Keratinocyte (primary cell): ENCODE measurements at regions not wholly inside any gene's neighbourhood (a gene's known extent, or its start where the extent isn't known, plus 50 kb on each side); places are given as distances from the start of the nearest gene placed in this dataset.

Experiments
- DNase-seq: peaks from one replicate; pipeline ENCODE4 v3.0.0-alpha.2; 2011; ENCODE audit warnings: low read depth, missing footprints, low spot score
- FAIRE-seq: peaks from 2 replicates; lab custom pipeline; 2011; peaks lifted over from hg19 to GRCh38; lab: Jason Lieb, UNC
- H2AFZ ChIP-seq: 2 replicates; pipeline ENCODE4 v1.6.0; 2012; ENCODE audit warnings: low read length, control low read depth, inconsistent platforms; ENCODE audit not compliant: control insufficient read depth
- H3K27ac ChIP-seq: 2 replicates; pipeline ENCODE4 v1.5.1; 2011; ENCODE audit warnings: low read length; ENCODE audit not compliant: control insufficient read depth, insufficient read depth
- H3K27me3 ChIP-seq: 3 replicates; pipeline ENCODE4 v1.6.0; 2011; ENCODE audit warnings: low read length; ENCODE audit not compliant: control insufficient read depth, insufficient read depth; ENCODE audit errors: extremely low read depth
- H3K36me3 ChIP-seq, 2 experiments: 2 replicates in 1 of 2; 3 replicates in 1 of 2; pipeline ENCODE4 v1.5.1; 2011; ENCODE audit warnings: low read length in 2 of 2, mild to moderate bottlenecking in 1 of 2; ENCODE audit not compliant: control insufficient read depth in 2 of 2, insufficient read depth in 2 of 2; ENCODE audit errors: extremely low read depth in 1 of 2
- H3K4me1 ChIP-seq: 3 replicates; pipeline ENCODE4 v1.5.1; 2011; ENCODE audit warnings: low read length; ENCODE audit not compliant: control insufficient read depth, insufficient read depth; ENCODE audit errors: extremely low read depth
- H3K4me2 ChIP-seq: 3 replicates; pipeline ENCODE4 v1.6.0; 2011; ENCODE audit warnings: low read depth, low read length; ENCODE audit not compliant: control insufficient read depth, insufficient read depth; ENCODE audit errors: extremely low read depth
- H3K4me3 ChIP-seq, 3 experiments: fragments of 200-600 bp in 1 of 3; sonication (generic) in 1 of 3; 2 replicates in 2 of 3; 3 replicates in 1 of 3; pipeline ENCODE4 v1.5.1; 2011 to 2016; ENCODE audit warnings: low read length in 3 of 3, mild to moderate bottlenecking in 3 of 3, control low read depth in 2 of 3, inconsistent platforms in 1 of 3, low read depth in 1 of 3, mixed read lengths in 1 of 3, mixed run types in 1 of 3, moderate library complexity in 1 of 3; ENCODE audit not compliant: control insufficient read depth in 2 of 3, insufficient read depth in 2 of 3; ENCODE audit errors: extremely low read depth in 1 of 3
- H3K79me2 ChIP-seq: 2 replicates; pipeline ENCODE4 v1.6.0; 2012; ENCODE audit warnings: low read length; ENCODE audit not compliant: control insufficient read depth, insufficient read depth
- H3K9ac ChIP-seq: 3 replicates; pipeline ENCODE4 v1.6.0; 2011; ENCODE audit warnings: low read length; ENCODE audit not compliant: control insufficient read depth, insufficient read depth; ENCODE audit errors: extremely low read depth
- H3K9me1 ChIP-seq: 3 replicates; pipeline ENCODE4 v1.6.0; 2011; ENCODE audit warnings: low read length; ENCODE audit not compliant: control insufficient read depth, insufficient read depth; ENCODE audit errors: extremely low read depth
- H3K9me3 ChIP-seq: 2 replicates; pipeline ENCODE4 v1.5.1; 2012; ENCODE audit warnings: low read depth, low read length; ENCODE audit not compliant: control insufficient read depth
- H4K20me1 ChIP-seq: 3 replicates; pipeline ENCODE4 v1.6.0; 2011; ENCODE audit warnings: low read length; ENCODE audit not compliant: control insufficient read depth, insufficient read depth; ENCODE audit errors: extremely low read depth
- CTCF ChIP-seq, 3 experiments: IDR thresholded peaks in 1 of 3; conservative IDR thresholded peaks in 1 of 3; optimal IDR thresholded peaks in 1 of 3; 2 replicates in 2 of 3; 3 replicates in 1 of 3; pipeline versions ENCODE3 to v1.5.1; 2011; ENCODE audit warnings: low read length in 3 of 3, mild to moderate bottlenecking in 3 of 3, moderate library complexity in 2 of 3, control low read depth in 1 of 3, inconsistent platforms in 1 of 3; ENCODE audit not compliant: insufficient read depth in 2 of 3; ENCODE audit errors: extremely low read depth in 1 of 3
- EZH2 ChIP-seq: IDR thresholded peaks from one replicate; pipeline ENCODE4 v1.6.1; 2012; ENCODE audit warnings: inconsistent platforms, mild to moderate bottlenecking, low read length, moderate library complexity
- dilution Hi-C: fragments of 300-500 bp; cut with MboI; formaldehyde crosslinking; loops from one replicate; pipeline ENCODE4 v1.7.0; 2020; ENCODE audit warnings: low sequenced_read_pairs; ENCODE audit not compliant: extremely low pct_ligation_motif_present

GRCh38 chr12:127113945-127114344, 1153.0 kb upstream of the TMEM132C start:
- FAIRE-seq, result no peak
- no peaks in the 10 kb centered on the region for H3K27me3 ChIP-seq
- H2AFZ ChIP-seq, result no peak overlapping the region
- H3K4me3 ChIP-seq, result no peak overlapping the region
- no peak overlapping the region for H3K9ac ChIP-seq
- dilution Hi-C loops, result no loop called here
- H3K27ac ChIP-seq, result no peak overlapping the region
- H3K36me3 ChIP-seq, result no peaks in the 10 kb centered on the region
- no peaks in the 10 kb centered on the region for H4K20me1 ChIP-seq
- H3K9me3 ChIP-seq, result no peaks in the 10 kb centered on the region
- no peaks in the 10 kb centered on the region for H3K79me2 ChIP-seq
- H3K4me2 ChIP-seq, result no peak overlapping the region
- no peak for DNase-seq
- no peaks in the 10 kb centered on the region for H3K4me1 ChIP-seq
- TF ChIP-seq CTCF (optimal IDR thresholded peaks at IDR 0.05 in 1 of 3, IDR thresholded peaks at IDR 0.05 in 1 of 3, conservative IDR thresholded peaks at IDR 0.05 in 1 of 3; ENCODE audit: extremely low read depth in 1 of 3, insufficient read depth in 2 of 3, low read length in 3 of 3) (no peak), EZH2 (no peak)
- no peaks in the 10 kb centered on the region for H3K9me1 ChIP-seq

DNA sequence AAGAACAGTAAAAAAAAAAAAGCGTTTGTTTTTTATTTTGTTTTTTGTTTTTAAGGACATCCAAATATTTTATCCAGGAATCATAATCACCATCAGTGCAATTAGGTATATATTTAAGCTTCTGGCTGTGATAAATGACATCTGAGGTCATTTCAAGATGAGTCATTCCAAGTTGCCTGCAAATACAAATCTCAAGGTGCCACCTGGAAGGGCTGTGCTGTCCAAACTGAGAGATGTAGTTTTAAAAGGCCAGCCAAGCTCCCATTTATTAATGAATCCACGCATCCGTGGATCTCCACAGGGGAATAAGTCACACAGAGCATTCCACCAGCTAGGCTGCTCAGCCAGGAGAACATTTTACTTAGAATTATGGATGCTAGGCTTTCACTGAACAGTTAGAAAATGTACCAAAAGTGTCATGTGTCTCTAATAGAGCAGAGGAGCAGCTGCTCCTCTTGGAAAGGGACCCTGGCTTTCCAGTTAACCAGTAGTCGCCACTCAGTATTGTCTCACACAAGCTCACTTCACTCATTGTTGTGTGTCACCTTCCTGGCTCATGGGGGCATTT, 1151.4 kb upstream of the TMEM132C start:
- DNase-seq, result no peak
- H3K9ac ChIP-seq, result no peak overlapping the region
- dilution Hi-C loops, result no loop called here
- no peak overlapping the region for H2AFZ ChIP-seq
- H3K9me1 ChIP-seq, result no peaks in the 10 kb centered on the region
- FAIRE-seq, result no peak
- no peaks in the 10 kb centered on the region for H3K27me3 ChIP-seq
- H3K4me3 ChIP-seq, result no peak overlapping the region
- H3K4me1 ChIP-seq, result no peaks in the 10 kb centered on the region
- no peak overlapping the region for H3K27ac ChIP-seq
- H3K36me3 ChIP-seq, result no peaks in the 10 kb centered on the region
- H3K79me2 ChIP-seq, result no peaks in the 10 kb centered on the region
- H3K4me2 ChIP-seq, result no peak overlapping the region
- H3K9me3 ChIP-seq, result no peaks in the 10 kb centered on the region
- TF ChIP-seq CTCF (optimal IDR thresholded peaks at IDR 0.05 in 1 of 3, IDR thresholded peaks at IDR 0.05 in 1 of 3, conservative IDR thresholded peaks at IDR 0.05 in 1 of 3; ENCODE audit: extremely low read depth in 1 of 3, insufficient read depth in 2 of 3, low read length in 3 of 3) (no peak), EZH2 (no peak)
- H4K20me1 ChIP-seq, result no peaks in the 10 kb centered on the region
